Right ventricle myocardium inferior (tissue), 1 donor: ENCODE measurements at regions not wholly inside any gene's neighbourhood (a gene's known extent, or its start where the extent isn't known, plus 50 kb on each side); places are given as distances from the start of the nearest gene placed in this dataset.

Experiments used
- ATAC-seq: fragments of 200-7000 bp; cut with Tn5 transposase; one replicate; pipeline ENCODE4 v1.9.1; 2020; ENCODE audit warnings: mild to moderate bottlenecking, moderate library complexity
- DNase-seq: peaks from one replicate; pipeline ENCODE4 v3.0.0; 2021; ENCODE audit errors: missing footprints
- intact Hi-C: fragments of 100-400 bp; cut with DNase I; formaldehyde crosslinking; loops from one replicate; pipeline ENCODE4 v1.11.0; 2022
- donor health status: DM: no; HTN: yes; CAD: no; lungs with severe emphysema.

GRCh38 chr4:8796096-8796495, 75.5 kb downstream of the HMX1 start:
- DNase-seq (no peak), ATAC-seq (no peak)
- intact Hi-C loops: no loop called here

- DNase-seq: no peak
- intact Hi-C loops: no loop called here
- no peak for ATAC-seq
These were observed 76.5 kb downstream of the HMX1 start for GRCh38 chr4:8795140-8795539.

DNA sequence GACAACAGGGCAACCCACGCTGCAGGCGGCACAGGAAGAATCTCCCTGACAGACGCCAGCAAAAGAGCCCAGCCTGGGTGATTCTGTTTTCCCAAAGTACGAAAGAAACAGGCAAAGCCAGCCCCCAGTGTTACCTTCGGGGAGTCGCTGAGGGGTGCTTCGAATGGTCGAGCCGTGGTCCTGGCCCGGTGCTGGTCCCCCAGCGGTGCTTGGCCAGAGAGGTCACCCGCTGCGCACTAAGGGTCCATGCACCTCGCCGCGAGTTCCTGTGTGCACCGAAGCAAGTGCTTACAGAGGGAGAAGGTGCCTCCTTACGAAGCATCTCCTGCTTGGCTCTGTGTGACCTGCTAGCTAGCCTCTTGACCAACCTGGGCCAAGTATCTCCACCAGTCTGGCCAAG, 77.1 kb downstream of the HMX1 start:
- no peak for ATAC-seq
- intact Hi-C loops: no loop called here
- no peak for DNase-seq

DNA sequence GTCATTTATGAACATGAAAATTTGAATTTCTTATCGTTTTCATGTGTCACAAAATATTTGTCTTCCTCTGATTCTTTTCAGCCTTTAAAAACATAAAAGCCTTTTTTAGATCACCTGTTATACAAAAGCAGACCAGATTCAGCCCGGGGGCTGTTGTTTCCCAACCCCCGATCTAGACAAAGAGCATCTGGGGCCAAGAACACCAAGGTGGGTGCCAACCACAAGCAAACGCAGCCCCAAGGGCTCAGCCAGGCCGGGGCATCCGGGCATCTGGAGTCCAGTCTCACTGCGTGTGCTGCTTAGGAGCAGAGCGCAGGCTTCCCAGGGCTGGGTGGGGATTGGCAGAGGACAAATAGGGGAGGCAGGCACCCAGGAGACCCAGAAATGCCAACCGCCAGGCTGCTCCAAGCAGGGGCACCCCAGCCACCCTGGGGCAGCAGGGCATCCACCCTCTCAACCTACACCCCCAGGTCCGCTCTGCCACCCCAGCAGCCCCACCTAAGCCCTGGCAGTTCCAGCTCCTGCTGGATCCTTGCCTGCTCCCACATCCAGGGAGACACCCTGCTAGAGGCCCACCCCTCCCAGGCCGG, 78.0 kb downstream of the HMX1 start:
- intact Hi-C loops: no loop called here
- no peak for DNase-seq
- ATAC-seq: no peak

GRCh38 chr4:8792491-8792890, 79.1 kb downstream of the HMX1 start:
- ATAC-seq: peak; percentile 24

DNA sequence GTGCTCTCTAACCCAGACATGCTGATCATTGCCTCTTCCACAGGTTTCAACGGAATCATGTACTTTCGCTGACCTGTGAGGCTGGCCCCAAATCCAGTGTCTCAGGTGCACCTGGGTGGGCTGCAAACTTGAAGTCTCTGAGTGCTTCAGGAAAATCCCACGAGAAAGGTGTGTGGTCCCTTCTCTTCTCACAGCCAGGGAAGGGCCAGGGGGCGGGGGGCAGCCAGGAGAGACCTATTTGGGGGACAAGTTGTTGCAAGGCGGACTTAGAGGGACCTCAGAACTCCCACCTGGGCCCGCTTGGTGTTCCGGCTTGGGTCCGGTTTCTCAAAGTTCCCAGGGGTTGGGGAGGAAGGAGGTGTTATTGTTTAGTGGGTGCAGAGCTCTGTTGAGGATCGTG, 80.0 kb downstream of the HMX1 start:
- no peak for ATAC-seq
- intact Hi-C loops: no loop called here
- DNase-seq: no peak

More at GRCh38 chr4:8792491-8792890, 79.1 kb downstream of the HMX1 start:
- intact Hi-C loops: no loop called here
- no peak for DNase-seq

DNA sequence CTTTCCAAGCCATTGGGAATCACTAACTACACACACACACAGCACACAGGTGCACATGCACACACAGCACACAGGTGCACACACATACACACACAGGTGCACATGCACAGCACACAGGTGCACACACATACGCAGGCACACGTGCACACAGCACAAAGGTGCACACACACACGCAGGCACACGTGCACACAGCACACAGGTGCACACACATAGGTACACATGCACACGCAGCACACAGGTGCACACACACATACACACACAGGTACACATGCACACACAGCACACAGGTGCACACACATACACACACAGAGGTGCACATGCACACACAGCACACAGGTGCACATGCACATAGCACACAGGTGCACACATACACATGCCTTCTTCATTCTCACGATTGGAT, 80.9 kb downstream of the HMX1 start:
- DNase-seq (no peak), ATAC-seq (no peak)
- intact Hi-C loops: no loop called here

GRCh38 chr4:8788174-8788573, 83.5 kb downstream of the HMX1 start:
- DNase-seq (no peak), ATAC-seq (no peak)
- intact Hi-C loops: no loop called here

DNA sequence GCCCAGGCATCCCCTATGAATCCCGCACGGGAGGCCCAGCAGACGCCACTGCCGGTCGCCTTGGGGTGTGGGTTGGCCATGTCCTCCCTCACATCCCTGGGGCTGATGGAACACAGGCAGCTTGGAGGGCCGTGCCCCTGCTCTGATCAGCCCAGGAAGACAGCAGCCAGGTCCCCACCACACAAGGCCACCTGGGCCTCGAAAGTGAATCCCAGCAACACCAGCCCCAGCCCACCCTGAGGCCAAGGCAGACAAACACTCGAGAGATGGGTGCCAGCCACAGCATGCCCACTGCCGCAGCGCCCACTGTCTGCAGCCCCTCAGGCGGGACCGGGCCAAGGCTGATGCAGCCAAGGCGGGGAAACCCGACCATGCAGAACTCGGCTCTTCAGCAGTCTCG, 85.5 kb downstream of the HMX1 start:
- DNase-seq: peak; percentile 57
- ATAC-seq: no peak
- intact Hi-C loops: no loop called here

GRCh38 chr4:8785656-8786142, 85.9 kb downstream of the HMX1 start:
- DNase-seq (no peak), ATAC-seq (no peak)
- intact Hi-C loops: no loop called here

DNA sequence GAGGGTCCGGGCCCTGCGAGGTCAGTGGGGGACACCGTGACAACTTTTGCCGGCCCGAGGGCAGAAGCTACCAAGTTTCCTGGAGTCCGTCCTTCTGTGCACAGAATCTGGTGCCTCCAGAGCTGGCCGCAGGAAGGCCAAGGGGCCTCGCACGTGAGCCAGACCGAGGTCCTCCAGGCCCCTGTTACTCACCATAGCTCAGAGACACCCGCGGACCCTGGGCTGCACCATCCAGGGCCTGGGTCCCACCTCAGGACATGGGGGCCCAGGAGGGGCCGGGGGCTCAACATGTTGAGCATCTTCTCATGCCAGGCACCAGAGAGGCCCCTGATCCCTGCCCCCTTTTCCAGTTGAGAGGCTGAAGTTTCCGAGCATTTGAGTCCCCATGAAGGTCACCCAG, 87.9 kb downstream of the HMX1 start:
- peak; percentile 60 for DNase-seq
- intact Hi-C loops: no loop called here
- ATAC-seq: no peak

- DNase-seq (peak; percentile 13), ATAC-seq (no peak)
- intact Hi-C loops: no loop called here
These were observed 89.5 kb downstream of the HMX1 start for GRCh38 chr4:8782135-8782534.

DNA sequence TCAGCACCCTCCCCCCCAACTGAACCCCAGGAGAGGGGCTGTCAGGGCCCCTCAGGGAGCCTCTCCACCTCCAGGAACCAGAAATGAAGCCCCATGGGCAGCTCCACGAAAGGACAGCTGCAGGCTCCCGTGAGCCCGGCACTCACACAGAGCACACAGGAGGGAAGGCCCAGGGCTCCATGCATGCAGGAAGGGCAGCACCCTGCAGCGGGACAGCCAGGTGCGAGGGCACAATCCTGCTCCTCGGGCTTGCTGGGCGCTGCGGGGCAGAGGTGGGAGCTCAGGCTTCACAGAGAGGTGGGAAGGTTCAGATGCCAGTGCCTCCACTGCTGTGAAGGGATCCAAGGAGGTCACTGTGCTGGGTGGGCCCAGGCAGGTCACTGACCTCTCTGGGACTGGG, 90.0 kb downstream of the HMX1 start:
- ATAC-seq (no peak), DNase-seq (peak; percentile 37)
- intact Hi-C loops: no loop called here

DNA sequence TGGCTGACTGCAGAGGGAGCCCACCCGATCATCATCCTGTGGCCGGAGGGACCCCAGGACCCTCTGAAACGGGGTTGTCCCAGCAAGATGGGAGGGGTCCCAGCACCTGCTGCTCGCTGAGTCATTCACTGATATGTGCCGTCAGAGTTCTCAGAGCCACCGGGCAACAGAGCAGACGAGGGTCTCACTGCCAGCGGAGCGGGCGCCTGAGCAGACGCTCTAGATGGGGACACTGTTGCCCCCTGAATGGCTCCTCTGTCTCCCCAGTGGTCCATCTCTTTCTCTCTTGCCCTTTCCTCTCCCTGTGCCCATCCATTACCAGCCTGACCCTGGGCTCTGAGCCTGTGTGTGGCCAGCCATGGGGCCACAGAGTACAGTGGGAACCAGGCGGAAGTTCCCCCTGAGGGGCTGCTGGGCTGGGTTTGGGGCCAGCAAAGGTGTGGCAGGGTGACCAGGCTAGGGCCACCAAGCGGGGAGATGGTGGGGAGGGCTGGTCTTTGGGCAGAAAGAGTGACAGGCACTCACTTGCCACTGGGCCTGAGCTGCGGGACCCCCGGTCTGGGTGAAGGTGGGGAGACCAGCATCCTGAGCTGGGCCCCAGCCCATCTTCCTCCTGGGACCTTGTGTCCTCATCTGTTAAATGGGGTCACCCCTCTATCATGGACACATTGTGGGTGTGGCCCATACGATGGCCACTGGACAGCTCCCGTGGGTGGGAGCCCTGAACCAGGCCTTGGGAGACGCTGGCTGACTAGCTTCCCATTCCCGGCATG, 90.9 kb downstream of the HMX1 start:
- ATAC-seq (no peak), DNase-seq (peak; percentile 34)
- intact Hi-C loops: no loop called here

GRCh38 chr4:8780086-8780485, 91.6 kb downstream of the HMX1 start:
- DNase-seq (peak; percentile 50), ATAC-seq (no peak)
- intact Hi-C loops: no loop called here

DNA sequence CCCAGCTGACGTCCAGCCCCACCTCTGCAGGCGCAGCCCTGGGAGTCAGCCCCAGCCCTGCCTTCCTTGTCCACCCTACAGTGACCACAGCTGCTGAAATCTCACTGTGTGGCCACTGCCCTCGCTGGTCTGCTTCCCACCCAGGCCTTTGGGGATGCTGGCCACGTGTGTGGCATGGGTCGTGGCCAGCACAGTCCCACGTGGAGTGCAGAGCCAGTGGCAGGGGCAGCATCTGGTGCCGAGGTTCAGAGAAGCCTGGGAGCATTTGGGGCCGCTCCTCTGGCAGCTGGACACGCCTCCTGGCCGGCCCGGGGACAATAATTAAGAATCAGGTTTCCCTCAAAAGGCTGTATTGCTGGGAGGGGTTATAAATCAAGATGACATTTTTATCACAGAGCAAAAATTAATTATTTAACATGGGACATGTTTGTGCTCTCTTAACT, 92.1 kb downstream of the HMX1 start:
- peak; percentile 30 for DNase-seq
- no peak for ATAC-seq
- intact Hi-C loops: no loop called here

DNA sequence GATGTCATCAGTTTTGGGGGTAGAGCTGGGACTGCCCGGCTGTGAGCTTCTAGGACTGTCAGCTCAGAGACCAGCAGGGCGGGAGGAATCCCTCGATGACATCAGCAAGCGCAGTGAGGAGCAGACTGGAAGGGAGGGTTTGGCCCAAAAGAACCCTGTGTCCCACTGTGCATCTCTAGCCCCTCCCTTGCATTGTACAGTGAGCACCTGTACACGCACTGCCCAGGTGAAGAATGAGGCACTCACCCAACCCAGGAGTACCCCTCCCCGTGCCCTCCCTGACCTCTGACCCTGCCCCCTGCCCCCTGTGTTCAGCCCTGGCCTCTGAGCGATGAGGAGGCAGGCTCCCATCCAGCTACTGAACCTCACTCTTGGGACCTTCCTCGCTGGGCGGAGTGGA, 92.9 kb downstream of the HMX1 start:
- ATAC-seq: no peak
- intact Hi-C loops: no loop called here
- DNase-seq: peak; percentile 21

- intact Hi-C loops: no loop called here
- DNase-seq: peak; percentile 5
- ATAC-seq: no peak
These were observed 93.3 kb downstream of the HMX1 start for GRCh38 chr4:8778291-8778690.

- ATAC-seq: no peak
- intact Hi-C loops: no loop called here
These were observed 94.1 kb downstream of the HMX1 start for GRCh38 chr4:8777320-8778196.

DNA sequence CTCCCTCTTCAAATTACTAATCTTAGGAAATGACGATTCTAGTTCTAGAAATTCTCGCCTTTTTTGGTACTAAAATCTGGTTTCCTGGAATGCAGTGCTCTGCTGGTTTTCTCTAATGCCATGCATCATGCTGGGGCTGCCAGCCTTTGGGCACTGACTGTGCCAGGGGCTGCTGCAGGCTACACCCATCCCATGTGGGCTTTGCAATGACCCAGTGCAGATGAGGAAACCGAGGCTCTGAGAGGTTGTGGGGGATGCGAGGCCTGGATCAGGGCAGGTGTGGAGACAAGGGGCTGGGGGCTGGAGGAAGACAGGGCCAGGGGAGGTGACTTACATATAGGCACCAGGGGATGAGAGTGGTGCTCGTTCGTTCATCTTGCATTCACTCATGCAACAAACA, 95.3 kb downstream of the HMX1 start:
- DNase-seq (peak; percentile 42), ATAC-seq (no peak)
- intact Hi-C loops: no loop called here

More at GRCh38 chr4:8777320-8778196, 94.1 kb downstream of the HMX1 start:
- DNase-seq: peak; percentile 28
